Neural progenitor cell (in vitro differentiated cells): ENCODE measurements at regions not wholly inside any gene's neighbourhood (a gene's known extent, or its start where the extent isn't known, plus 50 kb on each side); places are given as distances from the start of the nearest gene placed in this dataset.
"Not testable (repeated sequence)": the region's sequence is repeated elsewhere in the genome, so short reads cannot be mapped to it uniquely, and the experiment has no call there.

ENCODE experiments used
- DNase-seq: peaks from one replicate; pipeline ENCODE4 v3.0.0-alpha.2; 2016; ENCODE audit warnings: low spot score
- H2AFZ ChIP-seq: fragments of 200-600 bp; sonication (generic); replicated peaks from 2 replicates; pipeline ENCODE4 v1.6.1; 2016; ENCODE audit warnings: antibody characterized with exemption
- H3F3A ChIP-seq: fragments of 200-600 bp; sonication (generic); 2 replicates; pipeline ENCODE4 v1.6.1; 2016; ENCODE audit warnings: antibody characterized with exemption, low read depth
- H3K27ac ChIP-seq: fragments of 200-600 bp; sonication (generic); 2 replicates; pipeline ENCODE4 v1.5.1; 2016; ENCODE audit warnings: mild to moderate bottlenecking
- H3K27me3 ChIP-seq: fragments of 200-600 bp; sonication (generic); 2 replicates; pipeline ENCODE4 v1.6.1; 2016; ENCODE audit warnings: mild to moderate bottlenecking, moderate library complexity
- H3K36me3 ChIP-seq: fragments of 200-600 bp; sonication (generic); 2 replicates; pipeline ENCODE4 v1.5.1; 2016
- H3K4me1 ChIP-seq: fragments of 200-600 bp; sonication (generic); 2 replicates; pipeline ENCODE4 v1.6.1; 2016; ENCODE audit warnings: mixed run types
- H3K4me2 ChIP-seq: fragments of 200-600 bp; sonication (generic); 2 replicates; pipeline ENCODE4 v1.6.1; 2016
- H3K4me3 ChIP-seq: fragments of 200-600 bp; sonication (generic); 2 replicates; pipeline ENCODE4 v1.5.1; 2016
- H3K79me2 ChIP-seq: fragments of 200-600 bp; sonication (generic); 2 replicates; pipeline ENCODE4 v1.6.1; 2016; ENCODE audit warnings: low read depth
- H3K9ac ChIP-seq: fragments of 200-600 bp; sonication (generic); 2 replicates; pipeline ENCODE4 v1.6.1; 2016
- H3K9me3 ChIP-seq: fragments of 200-600 bp; sonication (generic); 2 replicates; pipeline ENCODE4 v1.5.1; 2016; ENCODE audit warnings: low read depth
- H4K20me1 ChIP-seq: fragments of 200-600 bp; sonication (generic); 2 replicates; pipeline ENCODE4 v1.6.1; 2016; ENCODE audit warnings: low read depth
- H3K27ac Mint-ChIP-seq: 3 replicates; pipeline ENCODE4 v1.8.0; 2021; ENCODE audit warnings: mixed read lengths
- H3K27me3 Mint-ChIP-seq: 2 replicates; pipeline ENCODE4 v1.8.0; 2022; ENCODE audit warnings: low read depth, mild to moderate bottlenecking, inconsistent platforms, moderate library complexity, mixed read lengths; ENCODE audit not compliant: insufficient read depth
- H3K36me3 Mint-ChIP-seq: 3 replicates; pipeline ENCODE4 v1.8.0; 2021; ENCODE audit warnings: mixed read lengths
- H3K4me1 Mint-ChIP-seq: 3 replicates; pipeline ENCODE4 v1.8.0; 2021; ENCODE audit warnings: mixed read lengths
- H3K4me3 Mint-ChIP-seq: 3 replicates; pipeline ENCODE4 v1.8.0; 2021; ENCODE audit warnings: mild to moderate bottlenecking, moderate library complexity, mixed read lengths
- H3K9me3 Mint-ChIP-seq: 3 replicates; pipeline ENCODE4 v1.8.0; 2020; ENCODE audit warnings: mixed read lengths
- EZH2 ChIP-seq: fragments of 200-600 bp; sonication (generic); IDR thresholded peaks from 2 replicates; pipeline ENCODE4 v1.6.1; 2017; ENCODE audit warnings: antibody characterized with exemption, mild to moderate bottlenecking, moderate library complexity
- EZH2phosphoT487 ChIP-seq: fragments of 200-600 bp; sonication (generic); IDR thresholded peaks from 2 replicates; pipeline ENCODE4 v1.6.1; 2017; ENCODE audit warnings: antibody characterized with exemption
- TF ChIP-seq, protein P1 (sequence below): fragments of 200-600 bp; sonication (generic); IDR thresholded peaks from 2 replicates; pipeline ENCODE4 v1.5.1; 2017; ENCODE audit warnings: antibody characterized with exemption, mild to moderate bottlenecking

GRCh38 chr6:26233649-26234420 is 131.2 kb upstream of the BTN3A2 start:
- Mint-ChIP-seq H3K4me3 (peak overlapping the region; percentile 91), H3K36me3 (no peaks in the 10 kb centered on the region), H3K9me3 (no peaks in the 10 kb centered on the region), H3K27ac (peak overlapping the region; percentile 82), H3K4me1 (peaks cover 26% of the 10 kb centered on the region), H3K27me3 (peaks cover 7% of the 10 kb centered on the region)
- Histone ChIP-seq H3F3A (peaks cover 41% of the 10 kb centered on the region), H3K4me2 (peak overlapping the region; percentile 96), H3K79me2 (peaks cover 6% of the 10 kb centered on the region), H4K20me1 (peaks cover 5% of the 10 kb centered on the region), H3K27ac (peak overlapping the region; percentile 79), H3K9me3 (no peaks in the 10 kb centered on the region), H2AFZ (no peak overlapping the region), H3K4me1 (peaks cover 6% of the 10 kb centered on the region), H3K4me3 (peak overlapping the region; percentile 84), H3K36me3 (no peaks in the 10 kb centered on the region), H3K27me3 (no peaks in the 10 kb centered on the region), H3K9ac (peak overlapping the region; percentile 43)
- TF ChIP-seq, protein P1, sequence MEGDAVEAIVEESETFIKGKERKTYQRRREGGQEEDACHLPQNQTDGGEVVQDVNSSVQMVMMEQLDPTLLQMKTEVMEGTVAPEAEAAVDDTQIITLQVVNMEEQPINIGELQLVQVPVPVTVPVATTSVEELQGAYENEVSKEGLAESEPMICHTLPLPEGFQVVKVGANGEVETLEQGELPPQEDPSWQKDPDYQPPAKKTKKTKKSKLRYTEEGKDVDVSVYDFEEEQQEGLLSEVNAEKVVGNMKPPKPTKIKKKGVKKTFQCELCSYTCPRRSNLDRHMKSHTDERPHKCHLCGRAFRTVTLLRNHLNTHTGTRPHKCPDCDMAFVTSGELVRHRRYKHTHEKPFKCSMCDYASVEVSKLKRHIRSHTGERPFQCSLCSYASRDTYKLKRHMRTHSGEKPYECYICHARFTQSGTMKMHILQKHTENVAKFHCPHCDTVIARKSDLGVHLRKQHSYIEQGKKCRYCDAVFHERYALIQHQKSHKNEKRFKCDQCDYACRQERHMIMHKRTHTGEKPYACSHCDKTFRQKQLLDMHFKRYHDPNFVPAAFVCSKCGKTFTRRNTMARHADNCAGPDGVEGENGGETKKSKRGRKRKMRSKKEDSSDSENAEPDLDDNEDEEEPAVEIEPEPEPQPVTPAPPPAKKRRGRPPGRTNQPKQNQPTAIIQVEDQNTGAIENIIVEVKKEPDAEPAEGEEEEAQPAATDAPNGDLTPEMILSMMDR = no peak
- DNase-seq = peak; percentile 62

DNA sequence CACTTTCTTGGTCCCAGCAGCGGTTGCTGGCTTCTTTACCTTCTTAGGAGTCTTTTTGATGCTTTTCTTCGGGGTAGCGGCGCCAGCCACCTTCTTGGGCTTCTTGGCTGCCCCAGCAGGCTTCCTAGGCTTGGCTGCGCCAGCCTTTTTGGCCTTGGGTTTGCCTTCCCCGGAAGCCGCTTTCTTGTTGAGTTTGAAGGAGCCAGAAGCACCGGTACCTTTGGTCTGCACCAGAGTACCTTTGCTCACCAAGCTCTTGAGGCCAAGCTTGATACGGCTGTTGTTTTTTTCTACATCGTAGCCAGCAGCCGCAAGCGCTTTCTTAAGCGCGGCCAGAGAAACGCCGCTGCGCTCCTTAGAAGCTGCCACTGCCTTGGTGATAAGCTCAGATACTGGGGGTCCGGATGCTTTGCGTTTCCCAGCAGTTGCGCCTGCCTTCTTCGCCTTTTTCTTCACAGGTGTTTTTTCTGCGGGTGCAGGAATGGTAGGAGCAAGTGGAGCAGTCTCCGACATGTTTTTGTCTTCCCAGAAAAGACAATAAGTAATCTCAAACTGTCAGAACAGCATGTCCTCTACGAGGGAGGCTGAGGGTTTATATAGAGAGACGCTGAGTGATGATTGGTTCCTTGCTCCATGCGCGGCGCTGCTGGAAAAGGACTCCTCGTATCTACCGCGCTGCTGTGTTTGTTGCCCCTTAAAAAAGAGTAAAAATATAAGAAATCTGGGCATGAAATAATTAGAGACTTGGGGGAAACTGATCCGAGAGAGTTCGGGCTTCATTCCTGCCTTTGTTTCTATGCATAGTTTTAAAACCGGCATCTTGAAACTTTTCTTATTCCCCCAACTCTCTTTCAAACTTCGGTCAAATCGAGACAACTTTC is 130.3 kb upstream of the BTN3A2 start:
- no peaks in the 10 kb centered on the region for H3K36me3 ChIP-seq
- H3K27ac Mint-ChIP-seq = peak overlapping the region; percentile 91
- H3K36me3 Mint-ChIP-seq = no peaks in the 10 kb centered on the region
- H3K4me3 ChIP-seq = peak overlapping the region; percentile 84
- no peaks in the 10 kb centered on the region for H3K9me3 Mint-ChIP-seq
- TF ChIP-seq EZH2phosphoT487 (no peak), EZH2 (no peak)
- TF ChIP-seq, protein P1 = no peak
- H4K20me1 ChIP-seq = peaks cover 5% of the 10 kb centered on the region
- H3K4me1 Mint-ChIP-seq = peaks cover 26% of the 10 kb centered on the region
- H3K27ac ChIP-seq = peak overlapping the region; percentile 79
- peak overlapping the region; percentile 91 for H3K4me3 Mint-ChIP-seq
- no peaks in the 10 kb centered on the region for H3K27me3 ChIP-seq
- no peaks in the 10 kb centered on the region for H3K9me3 ChIP-seq
- H3K79me2 ChIP-seq = peaks cover 6% of the 10 kb centered on the region
- H3K4me2 ChIP-seq = peak overlapping the region; percentile 96
- peak; percentile 80 for DNase-seq
- H3K27me3 Mint-ChIP-seq = peaks cover 7% of the 10 kb centered on the region
- peak overlapping the region; percentile 59 for H2AFZ ChIP-seq
- H3K4me1 ChIP-seq = peaks cover 6% of the 10 kb centered on the region
- peaks cover 43% of the 10 kb centered on the region for H3F3A ChIP-seq
- peak overlapping the region; percentile 63 for H3K9ac ChIP-seq

DNA sequence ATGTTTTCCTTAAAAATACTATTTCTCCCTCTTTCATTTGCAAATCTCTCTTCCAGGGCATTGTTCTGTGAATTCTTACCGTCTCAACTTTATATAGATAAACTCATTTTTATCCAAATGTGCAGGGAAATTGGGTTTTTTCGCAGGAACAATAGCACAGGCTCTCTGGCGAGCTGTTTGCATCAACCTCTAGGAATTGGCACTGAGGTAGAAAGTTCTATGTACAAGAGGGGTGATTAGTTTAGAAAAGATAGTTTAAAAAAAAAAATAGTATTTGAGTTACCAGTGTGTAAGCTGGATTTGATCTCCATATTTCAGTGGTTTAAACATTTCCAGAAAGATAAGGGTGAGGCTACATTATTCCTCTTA is 129.7 kb upstream of the BTN3A2 start:
- peak overlapping the region; percentile 6 for H3K27ac ChIP-seq
- Mint-ChIP-seq H3K4me1 (peaks cover 26% of the 10 kb centered on the region), H3K27me3 (peaks cover 7% of the 10 kb centered on the region), H3K4me3 (peak overlapping the region; percentile 91), H3K9me3 (no peaks in the 10 kb centered on the region), H3K36me3 (no peaks in the 10 kb centered on the region), H3K27ac (peak overlapping the region; percentile 91)
- no peaks in the 10 kb centered on the region for H3K9me3 ChIP-seq
- peak overlapping the region; percentile 96 for H3K4me2 ChIP-seq
- peak overlapping the region; percentile 84 for H3K4me3 ChIP-seq
- peak overlapping the region; percentile 59 for H2AFZ ChIP-seq
- H3K36me3 ChIP-seq = no peaks in the 10 kb centered on the region
- no peak for DNase-seq
- H3K27me3 ChIP-seq = no peaks in the 10 kb centered on the region
- peaks cover 5% of the 10 kb centered on the region for H4K20me1 ChIP-seq
- peak overlapping the region; percentile 63 for H3K9ac ChIP-seq
- H3K4me1 ChIP-seq = peaks cover 6% of the 10 kb centered on the region
- TF ChIP-seq EZH2phosphoT487 (no peak), EZH2 (no peak)
- TF ChIP-seq, protein P1 = no peak
- H3K79me2 ChIP-seq = peaks cover 6% of the 10 kb centered on the region
- H3F3A ChIP-seq = peaks cover 45% of the 10 kb centered on the region

DNA sequence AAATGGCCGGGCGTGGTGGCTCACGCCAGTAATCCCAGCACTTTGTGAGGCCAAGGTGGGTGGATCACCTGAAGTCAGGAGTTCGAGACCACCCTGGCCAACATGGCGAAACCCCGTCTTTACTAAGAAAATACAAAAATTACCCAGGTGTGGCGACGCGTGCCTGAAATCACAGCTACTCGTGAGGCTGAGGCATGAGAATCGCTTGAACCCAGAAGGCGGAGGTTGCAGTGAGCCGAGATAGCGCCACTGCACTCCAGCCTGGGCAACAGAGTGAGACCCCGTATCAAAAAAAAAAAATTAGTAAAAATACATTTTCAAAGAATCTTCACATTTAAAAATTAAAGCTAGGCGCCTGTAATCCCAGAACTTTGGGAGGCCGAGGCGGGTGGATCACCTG is 125.6 kb upstream of the BTN3A2 start:
- H3K4me1 Mint-ChIP-seq, H3K27me3 Mint-ChIP-seq, H4K20me1 ChIP-seq, H3K4me3 ChIP-seq, H3K79me2 ChIP-seq, H3K27me3 ChIP-seq, H3K4me2 ChIP-seq, H3K36me3 ChIP-seq, H3K9me3 ChIP-seq, H3K36me3 Mint-ChIP-seq, H2AFZ ChIP-seq, H3K27ac ChIP-seq, H3K4me3 Mint-ChIP-seq, H3K9ac ChIP-seq, DNase-seq, H3K27ac Mint-ChIP-seq: not testable (repeated sequence)
- peaks cover 24% of the 10 kb centered on the region for H3F3A ChIP-seq
- peaks cover 13% of the 10 kb centered on the region for H3K4me1 ChIP-seq
- H3K9me3 Mint-ChIP-seq = peaks cover 11% of the 10 kb centered on the region
